ENCODE measurements at regions not wholly inside any gene's neighbourhood (a gene's known extent, or its start where the extent isn't known, plus 50 kb on each side); places are given as distances from the start of the nearest gene placed in this dataset.

GRCh38 chr2:118699447-118700175 is 147.8 kb downstream of the EN1 start:
- DNase-seq (ENCODE audit: low spot score), result peak; percentile 14
- no peak overlapping the region for H3K4me3 ChIP-seq
- H3K4me1 ChIP-seq (ENCODE audit: insufficient read depth), result no peaks in the 10 kb centered on the region
- H3K36me3 ChIP-seq (replicated peaks; ENCODE audit: insufficient read depth, low read depth), result no peaks in the 10 kb centered on the region
- no peak for TF ChIP-seq CTCF (IDR thresholded peaks at IDR 0.05; ENCODE audit: poor library complexity)
- no peak for TF ChIP-seq EZH2 (IDR thresholded peaks at IDR 0.05; ENCODE audit: borderline replicate concordance)
- no peak for TF ChIP-seq EZH2phosphoT487 (IDR thresholded peaks at IDR 0.05; ENCODE audit: low read depth, severe bottlenecking, unreplicated experiment)
- no peaks in the 10 kb centered on the region for H3K79me2 ChIP-seq
- peaks cover 6% of the 10 kb centered on the region for H3K9me3 ChIP-seq (ENCODE audit: low read depth)
- WGBS (ENCODE audit: low lambda C conversion rate, missing lambda C conversion rate), result 56% methylated on average over 13 of the region's 13 CpGs
- H3K27ac ChIP-seq, result no peak overlapping the region
- no peaks in the 10 kb centered on the region for H3K9me2 ChIP-seq (replicated peaks; ENCODE audit: insufficient read depth)
- H3K27me3 ChIP-seq, result no peaks in the 10 kb centered on the region
- no peak overlapping the region for H3K4me2 ChIP-seq
- H2AFZ ChIP-seq, result no peak overlapping the region
- no peaks in the 10 kb centered on the region for H4K20me1 ChIP-seq (ENCODE audit: insufficient read depth, poor library complexity, severe bottlenecking)

DNA sequence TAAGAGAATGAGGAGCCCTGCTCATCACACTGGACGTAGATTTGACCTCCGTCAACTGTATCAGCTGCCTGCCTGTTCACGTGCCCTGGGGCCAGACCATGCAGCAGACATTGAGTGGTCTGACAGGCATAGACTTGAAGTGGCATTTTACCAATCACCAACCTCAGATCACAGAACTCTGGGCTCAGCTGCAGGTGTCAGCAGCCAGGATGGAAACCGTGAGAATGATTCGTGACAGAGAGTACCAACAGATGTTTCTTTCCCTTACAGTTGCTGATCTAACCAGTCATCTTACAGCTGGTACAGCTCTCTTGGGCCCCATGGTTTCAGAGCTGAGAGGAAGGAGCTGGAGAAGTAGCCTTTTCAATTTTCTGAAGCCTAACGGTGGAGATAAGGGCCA is 148.9 kb downstream of the EN1 start:
- H3K27ac ChIP-seq, result no peak overlapping the region
- H4K20me1 ChIP-seq (ENCODE audit: insufficient read depth, poor library complexity, severe bottlenecking), result no peaks in the 10 kb centered on the region
- H3K27me3 ChIP-seq, result no peaks in the 10 kb centered on the region
- WGBS (ENCODE audit: low lambda C conversion rate, missing lambda C conversion rate), result 93% methylated on average over 6 of the region's 6 CpGs
- H3K79me2 ChIP-seq, result no peaks in the 10 kb centered on the region
- H3K4me3 ChIP-seq, result no peak overlapping the region
- H3K4me2 ChIP-seq, result no peak overlapping the region
- no peak for TF ChIP-seq CTCF (IDR thresholded peaks at IDR 0.05; ENCODE audit: poor library complexity)
- TF ChIP-seq EZH2phosphoT487 (IDR thresholded peaks at IDR 0.05; ENCODE audit: low read depth, severe bottlenecking, unreplicated experiment), result no peak
- TF ChIP-seq EZH2 (IDR thresholded peaks at IDR 0.05; ENCODE audit: borderline replicate concordance), result no peak
- H3K9me2 ChIP-seq (replicated peaks; ENCODE audit: insufficient read depth), result no peaks in the 10 kb centered on the region
- peaks cover 6% of the 10 kb centered on the region for H3K9me3 ChIP-seq (ENCODE audit: low read depth)
- DNase-seq (ENCODE audit: low spot score), result no peak
- no peaks in the 10 kb centered on the region for H3K4me1 ChIP-seq (ENCODE audit: insufficient read depth)
- no peak overlapping the region for H2AFZ ChIP-seq
- no peaks in the 10 kb centered on the region for H3K36me3 ChIP-seq (replicated peaks; ENCODE audit: insufficient read depth, low read depth)

- Histone ChIP-seq H2AFZ (no peak overlapping the region), H3K4me3 (no peak overlapping the region), H4K20me1 (ENCODE audit: insufficient read depth, poor library complexity, severe bottlenecking) (no peaks in the 10 kb centered on the region), H3K27ac (no peak overlapping the region), H3K4me1 (ENCODE audit: insufficient read depth) (no peaks in the 10 kb centered on the region), H3K79me2 (no peaks in the 10 kb centered on the region), H3K9me2 (replicated peaks; ENCODE audit: insufficient read depth) (no peaks in the 10 kb centered on the region), H3K9me3 (ENCODE audit: low read depth) (peaks cover 6% of the 10 kb centered on the region), H3K27me3 (no peaks in the 10 kb centered on the region), H3K4me2 (no peak overlapping the region), H3K36me3 (replicated peaks; ENCODE audit: insufficient read depth, low read depth) (no peaks in the 10 kb centered on the region)
- no peak for TF ChIP-seq EZH2phosphoT487 (IDR thresholded peaks at IDR 0.05; ENCODE audit: low read depth, severe bottlenecking, unreplicated experiment)
- no peak for TF ChIP-seq CTCF (IDR thresholded peaks at IDR 0.05; ENCODE audit: poor library complexity)
- TF ChIP-seq EZH2 (IDR thresholded peaks at IDR 0.05; ENCODE audit: borderline replicate concordance), result no peak
- DNase-seq (ENCODE audit: low spot score), result no peak
Observed at GRCh38 chr2:118697781-118698180, 149.7 kb downstream of the EN1 start.

Measured in hepatocyte (in vitro differentiated cells).